ENCODE measurements at regions not wholly inside any gene's neighbourhood (a gene's known extent, or its start where the extent isn't known, plus 50 kb on each side); places are given as distances from the start of the nearest gene placed in this dataset.

- no peak for FAIRE-seq
Observed at GRCh38 chr11:45341372-45341771, 55.2 kb upstream of the SYT13 start.

- FAIRE-seq: no peak
Observed at GRCh38 chr11:45339729-45340519, 53.8 kb upstream of the SYT13 start.

- no peak for FAIRE-seq
Observed at GRCh38 chr11:45337583-45338360, 51.6 kb upstream of the SYT13 start.

GRCh38 chr11:45336136-45336535 is 50.0 kb upstream of the SYT13 start:
- no peak for FAIRE-seq

Data from A204.1 (cell line).